Neural progenitor cell (in vitro differentiated cells): ENCODE measurements at regions not wholly inside any gene's neighbourhood (a gene's known extent, or its start where the extent isn't known, plus 50 kb on each side); places are given as distances from the start of the nearest gene placed in this dataset.
"Not testable (repeated sequence)": the region's sequence is repeated elsewhere in the genome, so short reads cannot be mapped to it uniquely, and the experiment has no call there.

ENCODE experiments used
- DNase-seq: peaks from one replicate; pipeline ENCODE4 v3.0.0-alpha.2; 2016; ENCODE audit warnings: low spot score
- H2AFZ ChIP-seq: fragments of 200-600 bp; sonication (generic); replicated peaks from 2 replicates; pipeline ENCODE4 v1.6.1; 2016; ENCODE audit warnings: antibody characterized with exemption
- H3F3A ChIP-seq: fragments of 200-600 bp; sonication (generic); 2 replicates; pipeline ENCODE4 v1.6.1; 2016; ENCODE audit warnings: antibody characterized with exemption, low read depth
- H3K27ac ChIP-seq: fragments of 200-600 bp; sonication (generic); 2 replicates; pipeline ENCODE4 v1.5.1; 2016; ENCODE audit warnings: mild to moderate bottlenecking
- H3K27me3 ChIP-seq: fragments of 200-600 bp; sonication (generic); 2 replicates; pipeline ENCODE4 v1.6.1; 2016; ENCODE audit warnings: mild to moderate bottlenecking, moderate library complexity
- H3K36me3 ChIP-seq: fragments of 200-600 bp; sonication (generic); 2 replicates; pipeline ENCODE4 v1.5.1; 2016
- H3K4me1 ChIP-seq: fragments of 200-600 bp; sonication (generic); 2 replicates; pipeline ENCODE4 v1.6.1; 2016; ENCODE audit warnings: mixed run types
- H3K4me2 ChIP-seq: fragments of 200-600 bp; sonication (generic); 2 replicates; pipeline ENCODE4 v1.6.1; 2016
- H3K4me3 ChIP-seq: fragments of 200-600 bp; sonication (generic); 2 replicates; pipeline ENCODE4 v1.5.1; 2016
- H3K79me2 ChIP-seq: fragments of 200-600 bp; sonication (generic); 2 replicates; pipeline ENCODE4 v1.6.1; 2016; ENCODE audit warnings: low read depth
- H3K9ac ChIP-seq: fragments of 200-600 bp; sonication (generic); 2 replicates; pipeline ENCODE4 v1.6.1; 2016
- H3K9me3 ChIP-seq: fragments of 200-600 bp; sonication (generic); 2 replicates; pipeline ENCODE4 v1.5.1; 2016; ENCODE audit warnings: low read depth
- H4K20me1 ChIP-seq: fragments of 200-600 bp; sonication (generic); 2 replicates; pipeline ENCODE4 v1.6.1; 2016; ENCODE audit warnings: low read depth
- H3K27ac Mint-ChIP-seq: 3 replicates; pipeline ENCODE4 v1.8.0; 2021; ENCODE audit warnings: mixed read lengths
- H3K27me3 Mint-ChIP-seq: 2 replicates; pipeline ENCODE4 v1.8.0; 2022; ENCODE audit warnings: low read depth, mild to moderate bottlenecking, inconsistent platforms, moderate library complexity, mixed read lengths; ENCODE audit not compliant: insufficient read depth
- H3K36me3 Mint-ChIP-seq: 3 replicates; pipeline ENCODE4 v1.8.0; 2021; ENCODE audit warnings: mixed read lengths
- H3K4me1 Mint-ChIP-seq: 3 replicates; pipeline ENCODE4 v1.8.0; 2021; ENCODE audit warnings: mixed read lengths
- H3K4me3 Mint-ChIP-seq: 3 replicates; pipeline ENCODE4 v1.8.0; 2021; ENCODE audit warnings: mild to moderate bottlenecking, moderate library complexity, mixed read lengths
- H3K9me3 Mint-ChIP-seq: 3 replicates; pipeline ENCODE4 v1.8.0; 2020; ENCODE audit warnings: mixed read lengths
- CTCF ChIP-seq: fragments of 200-600 bp; sonication (generic); IDR thresholded peaks from 2 replicates; pipeline ENCODE4 v1.5.1; 2017; ENCODE audit warnings: antibody characterized with exemption, mild to moderate bottlenecking
- EZH2 ChIP-seq: fragments of 200-600 bp; sonication (generic); IDR thresholded peaks from 2 replicates; pipeline ENCODE4 v1.6.1; 2017; ENCODE audit warnings: antibody characterized with exemption, mild to moderate bottlenecking, moderate library complexity
- EZH2phosphoT487 ChIP-seq: fragments of 200-600 bp; sonication (generic); IDR thresholded peaks from 2 replicates; pipeline ENCODE4 v1.6.1; 2017; ENCODE audit warnings: antibody characterized with exemption

- Mint-ChIP-seq H3K27ac (peak overlapping the region; percentile 62), H3K9me3 (no peaks in the 10 kb centered on the region), H3K27me3 (no peaks in the 10 kb centered on the region), H3K4me3 (no peak overlapping the region), H3K36me3 (no peaks in the 10 kb centered on the region), H3K4me1 (peaks cover 8% of the 10 kb centered on the region)
- TF ChIP-seq EZH2 (no peak), EZH2phosphoT487 (no peak), CTCF (no peak)
- Histone ChIP-seq H3K36me3 (no peaks in the 10 kb centered on the region), H2AFZ (peak overlapping the region; percentile 9), H3K27me3 (no peaks in the 10 kb centered on the region), H3K4me1 (peaks cover 8% of the 10 kb centered on the region), H3K27ac (no peak overlapping the region), H3K9me3 (no peaks in the 10 kb centered on the region), H3K4me3 (no peak overlapping the region), H3K4me2 (no peak overlapping the region), H3K79me2 (no peaks in the 10 kb centered on the region), H4K20me1 (no peaks in the 10 kb centered on the region), H3K9ac (no peak overlapping the region), H3F3A (no peaks in the 10 kb centered on the region)
- no peak for DNase-seq
These were observed 60.1 kb upstream of the PTPRK start for GRCh38 chr6:128580224-128581110.

- not testable (repeated sequence) for H3K9ac ChIP-seq, H4K20me1 ChIP-seq, H3K36me3 Mint-ChIP-seq, DNase-seq, H3K4me3 ChIP-seq, H2AFZ ChIP-seq, H3K36me3 ChIP-seq, H3K4me2 ChIP-seq, H3K27me3 ChIP-seq, H3F3A ChIP-seq, H3K9me3 Mint-ChIP-seq, H3K79me2 ChIP-seq, H3K27ac Mint-ChIP-seq, H3K27me3 Mint-ChIP-seq, H3K9me3 ChIP-seq, H3K27ac ChIP-seq, H3K4me3 Mint-ChIP-seq, H3K4me1 ChIP-seq
- peaks cover 13% of the 10 kb centered on the region for H3K4me1 Mint-ChIP-seq
These were observed 54.9 kb upstream of the PTPRK start for GRCh38 chr6:128575254-128575653.

GRCh38 chr6:128574402-128574801 is 54.0 kb upstream of the PTPRK start:
- Mint-ChIP-seq H3K27ac (no peak overlapping the region), H3K4me1 (peaks cover 21% of the 10 kb centered on the region)
- no peaks in the 10 kb centered on the region for H3F3A ChIP-seq

More at GRCh38 chr6:128574402-128574801, 54.0 kb upstream of the PTPRK start:
- Histone ChIP-seq H3K4me2 (no peak overlapping the region), H3K9ac (no peak overlapping the region), H3K4me1 (peaks cover 8% of the 10 kb centered on the region), H2AFZ (no peak overlapping the region), H3K27me3 (no peaks in the 10 kb centered on the region), H3K79me2 (no peaks in the 10 kb centered on the region), H3K4me3 (no peak overlapping the region), H4K20me1 (no peaks in the 10 kb centered on the region), H3K27ac (no peak overlapping the region), H3K36me3 (no peaks in the 10 kb centered on the region), H3K9me3 (no peaks in the 10 kb centered on the region)
- Mint-ChIP-seq H3K4me3 (no peak overlapping the region), H3K36me3 (no peaks in the 10 kb centered on the region), H3K9me3 (no peaks in the 10 kb centered on the region), H3K27me3 (no peaks in the 10 kb centered on the region)
- no peak for TF ChIP-seq EZH2phosphoT487
- TF ChIP-seq EZH2 = no peak
- TF ChIP-seq CTCF = no peak
- no peak for DNase-seq
